GM23338 (cell line): ENCODE measurements at regions not wholly inside any gene's neighbourhood (a gene's known extent, or its start where the extent isn't known, plus 50 kb on each side); places are given as distances from the start of the nearest gene placed in this dataset.

Source experiments
- ATAC-seq: fragments of 200-7000 bp; cut with Tn5 transposase; 3 replicates; pipeline ENCODE4 v1.9.1; 2020
- DNase-seq: peaks from one replicate; pipeline ENCODE4 v3.0.0-alpha.2; 2015; ENCODE audit warnings: low spot score
- H2AFZ ChIP-seq: fragments of 200-600 bp; sonication (generic); 2 replicates; pipeline ENCODE4 v1.8.0; 2016; ENCODE audit warnings: antibody characterized with exemption, mild to moderate bottlenecking, moderate library complexity
- H3F3A ChIP-seq: fragments of 200-600 bp; sonication (generic); replicated peaks from 2 replicates; pipeline ENCODE4 v1.8.0; 2017; ENCODE audit warnings: antibody characterized with exemption, mixed run types, low read depth
- H3K27ac ChIP-seq: fragments of 200-600 bp; sonication (generic); 2 replicates; pipeline ENCODE4 v1.6.1; 2016; ENCODE audit warnings: low read depth
- H3K27me3 ChIP-seq: fragments of 200-600 bp; sonication (generic); 2 replicates; pipeline ENCODE4 v1.8.0; 2016; ENCODE audit warnings: mild to moderate bottlenecking, mixed run types, moderate library complexity; ENCODE audit not compliant: insufficient read depth
- H3K36me3 ChIP-seq: fragments of 200-600 bp; sonication (generic); 2 replicates; pipeline ENCODE4 v1.8.0; 2016; ENCODE audit warnings: mild to moderate bottlenecking; ENCODE audit not compliant: insufficient read depth
- H3K4me1 ChIP-seq: fragments of 200-600 bp; sonication (generic); 2 replicates; pipeline ENCODE4 v1.8.0; 2016; ENCODE audit warnings: mild to moderate bottlenecking, moderate library complexity; ENCODE audit not compliant: insufficient read depth
- H3K4me2 ChIP-seq: fragments of 200-600 bp; sonication (generic); 2 replicates; pipeline ENCODE4 v1.7.1; 2017; ENCODE audit warnings: mixed run types
- H3K4me3 ChIP-seq: fragments of 200-600 bp; sonication (generic); 2 replicates; pipeline ENCODE4 v1.6.1; 2016; ENCODE audit warnings: mixed run types
- H3K79me2 ChIP-seq: fragments of 200-600 bp; sonication (generic); replicated peaks from 2 replicates; pipeline ENCODE4 v1.8.0; 2017; ENCODE audit warnings: mild to moderate bottlenecking; ENCODE audit not compliant: insufficient read depth
- H3K9me2 ChIP-seq: fragments of 200-600 bp; sonication (generic); 2 replicates; pipeline ENCODE4 v1.8.0; 2017; ENCODE audit not compliant: insufficient read depth
- H4K20me1 ChIP-seq: fragments of 200-600 bp; sonication (generic); replicated peaks from 2 replicates; pipeline ENCODE4 v1.8.0; 2017; ENCODE audit warnings: mild to moderate bottlenecking; ENCODE audit not compliant: insufficient read depth
- H3K27ac Mint-ChIP-seq: 2 replicates; pipeline ENCODE4 v1.8.0; 2020; ENCODE audit warnings: inconsistent platforms, mild to moderate bottlenecking, moderate library complexity, mixed read lengths
- H3K27me3 Mint-ChIP-seq: 3 replicates; pipeline ENCODE4 v1.8.0; 2022; ENCODE audit warnings: low read depth, mild to moderate bottlenecking, moderate library complexity, mixed read lengths, inconsistent platforms; ENCODE audit not compliant: insufficient read depth, poor library complexity
- H3K36me3 Mint-ChIP-seq: 3 replicates; pipeline ENCODE4 v1.8.0; 2021; ENCODE audit warnings: low read depth, mild to moderate bottlenecking, inconsistent platforms, moderate library complexity, mixed read lengths
- H3K4me1 Mint-ChIP-seq: 3 replicates; pipeline ENCODE4 v1.8.0; 2020; ENCODE audit warnings: mild to moderate bottlenecking, inconsistent platforms, mixed read lengths
- H3K4me3 Mint-ChIP-seq: 3 replicates; pipeline ENCODE4 v1.8.0; 2021; ENCODE audit warnings: moderate library complexity, mild to moderate bottlenecking, inconsistent platforms, mixed read lengths
- H3K9me3 Mint-ChIP-seq: 3 replicates; pipeline ENCODE4 v1.8.0; 2020; ENCODE audit warnings: moderate library complexity, mild to moderate bottlenecking, inconsistent platforms, mixed read lengths
- EZH2 ChIP-seq: fragments of 200-600 bp; sonication (generic); IDR thresholded peaks from one replicate; pipeline ENCODE4 v1.8.0; 2017; ENCODE audit warnings: antibody characterized with exemption, mild to moderate bottlenecking, low read depth; ENCODE audit not compliant: unreplicated experiment
- EZH2phosphoT487 ChIP-seq: fragments of 200-600 bp; sonication (generic); IDR thresholded peaks from one replicate; pipeline ENCODE4 v1.8.1; 2018; ENCODE audit warnings: antibody characterized with exemption; ENCODE audit not compliant: unreplicated experiment
- JUNB ChIP-seq: IDR thresholded peaks from one replicate; pipeline ENCODE4 v1.6.1; 2016; ENCODE audit warnings: antibody characterized with exemption; ENCODE audit not compliant: unreplicated experiment
- POLR2AphosphoS5 ChIP-seq: IDR thresholded peaks from 2 replicates; pipeline ENCODE4 v1.6.1; 2016; ENCODE audit warnings: antibody characterized with exemption, low read depth
- STAT1 ChIP-seq: IDR thresholded peaks from one replicate; pipeline ENCODE4 v1.6.1; 2016; ENCODE audit warnings: antibody characterized with exemption; ENCODE audit not compliant: unreplicated experiment
- ZNF114 ChIP-seq: fragments of 250-450 bp; sonication (Bioruptor Pico); IDR thresholded peaks from 2 replicates; pipeline ENCODE4 v1.5.0; 2020; ENCODE audit warnings: mild to moderate bottlenecking, moderate library complexity
- ZNF331 ChIP-seq: fragments of 250-450 bp; sonication (Bioruptor Pico); IDR thresholded peaks from 2 replicates; pipeline ENCODE4 v1.5.0; 2020; ENCODE audit warnings: low read depth, mild to moderate bottlenecking, moderate library complexity
- TF ChIP-seq, protein P1 (sequence below), 2 experiments: fragments of 200-600 bp in 1 of 2; sonication (generic) in 1 of 2; conservative IDR thresholded peaks; 2 replicates each; pipeline versions ENCODE4 v1.5.1 to v1.6.1; 2016 to 2017; ENCODE audit warnings: antibody characterized with exemption in 2 of 2, low read depth in 2 of 2, mild to moderate bottlenecking in 2 of 2, moderate library complexity in 1 of 2
- TF ChIP-seq, protein P2 (sequence below): IDR thresholded peaks from one replicate; pipeline ENCODE4 v1.6.1; 2018; ENCODE audit warnings: antibody characterized with exemption; ENCODE audit not compliant: unreplicated experiment
- TF ChIP-seq, protein P3 (sequence below): fragments of 250-450 bp; sonication (Bioruptor Pico); IDR thresholded peaks from 2 replicates; pipeline ENCODE4 v1.5.0; 2020; ENCODE audit warnings: mild to moderate bottlenecking, moderate library complexity

DNA sequence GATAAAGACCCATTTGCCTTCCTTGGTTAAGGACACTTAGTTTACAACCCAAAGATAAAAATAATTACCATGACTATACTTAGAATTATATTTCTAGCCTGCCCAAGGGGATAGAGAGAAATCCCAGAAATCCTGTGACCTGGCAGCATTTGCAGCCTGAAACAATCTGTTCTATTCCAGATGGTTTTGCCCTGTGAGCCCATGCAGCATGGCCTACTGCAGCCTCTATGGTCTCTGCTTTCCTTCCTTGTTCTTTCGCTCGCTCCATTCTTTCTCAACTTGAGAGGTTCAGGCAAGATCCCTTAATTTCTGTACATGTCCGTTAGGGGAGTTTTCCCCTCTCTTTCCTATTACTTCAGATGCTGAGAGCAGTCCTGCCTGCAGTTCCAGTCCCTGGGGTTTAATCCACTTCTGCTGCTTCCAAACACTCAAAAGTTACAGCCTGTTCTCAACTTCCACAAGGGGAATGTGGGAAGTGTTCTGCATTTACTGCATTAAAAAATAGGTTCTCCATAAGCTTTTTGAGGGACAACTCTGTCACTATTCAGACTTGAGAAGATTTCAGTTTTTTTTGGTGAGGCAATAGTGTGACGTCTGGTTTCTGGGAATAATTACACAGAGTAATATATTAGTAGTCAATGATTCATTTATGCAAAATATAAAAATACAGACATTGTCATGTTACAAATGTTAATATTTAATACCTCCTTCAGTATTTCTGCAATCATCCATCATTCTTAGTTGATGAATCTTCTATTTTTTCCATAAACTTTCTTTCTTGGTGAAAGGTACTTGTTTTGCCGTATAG, 80.3 kb downstream of the CDCA7 start:
- H3K36me3 ChIP-seq = no peaks in the 10 kb centered on the region
- H3K27me3 Mint-ChIP-seq = peaks cover 4% of the 10 kb centered on the region
- H3K27ac ChIP-seq = no peak overlapping the region
- H3F3A ChIP-seq = no peaks in the 10 kb centered on the region
- H4K20me1 ChIP-seq = no peaks in the 10 kb centered on the region; the same call in 1 of the 2 replicates
- H3K9me3 Mint-ChIP-seq = no peaks in the 10 kb centered on the region
- H3K36me3 Mint-ChIP-seq = no peaks in the 10 kb centered on the region
- ATAC-seq (no peak), DNase-seq (no peak)
- H3K27me3 ChIP-seq = no peaks in the 10 kb centered on the region
- no peaks in the 10 kb centered on the region for H3K79me2 ChIP-seq
- no peaks in the 10 kb centered on the region for H3K4me1 Mint-ChIP-seq
- no peaks in the 10 kb centered on the region for H3K4me1 ChIP-seq
- H3K4me3 ChIP-seq = no peak overlapping the region
- 0 out of 2 replicates have a peak overlapping the region, but pooled peaks have one; percentile 47 for H2AFZ ChIP-seq
- no peak overlapping the region for H3K4me2 ChIP-seq
- H3K9me2 ChIP-seq = no peaks in the 10 kb centered on the region
- no peak for TF ChIP-seq ZNF114
- no peak overlapping the region for H3K4me3 Mint-ChIP-seq
- H3K27ac Mint-ChIP-seq = no peak overlapping the region

DNA sequence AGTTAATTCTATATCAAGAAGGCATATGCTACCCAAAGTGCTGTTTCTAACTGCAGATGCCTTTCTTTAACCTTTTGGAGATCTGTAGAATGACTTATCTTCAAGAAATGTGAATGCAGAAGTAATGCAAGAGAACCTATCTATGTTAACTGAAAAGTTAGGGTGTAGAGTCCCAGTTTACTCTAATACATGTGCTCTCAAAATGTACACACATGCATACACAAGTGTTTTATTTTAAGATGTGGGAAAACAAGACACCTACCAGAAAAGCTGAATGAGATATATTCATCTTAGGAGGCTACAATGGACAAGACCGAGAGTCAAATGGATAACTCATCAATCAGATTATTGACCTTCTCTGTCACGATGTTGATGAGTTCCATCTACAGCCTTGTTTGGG, 80.9 kb downstream of the CDCA7 start:
- H3K27ac ChIP-seq = no peak overlapping the region
- no peaks in the 10 kb centered on the region for H3K36me3 ChIP-seq
- no peaks in the 10 kb centered on the region for H3K4me1 ChIP-seq
- no peaks in the 10 kb centered on the region for H3F3A ChIP-seq
- ATAC-seq = no peak
- DNase-seq = no peak
- no peaks in the 10 kb centered on the region for H3K27me3 ChIP-seq
- Mint-ChIP-seq H3K4me1 (no peaks in the 10 kb centered on the region), H3K4me3 (no peak overlapping the region), H3K9me3 (no peaks in the 10 kb centered on the region), H3K27ac (no peak overlapping the region), H3K36me3 (no peaks in the 10 kb centered on the region), H3K27me3 (peaks cover 4% of the 10 kb centered on the region)
- no peak overlapping the region for H2AFZ ChIP-seq
- H3K4me2 ChIP-seq = no peak overlapping the region
- no peak overlapping the region for H3K4me3 ChIP-seq
- no peaks in the 10 kb centered on the region for H3K79me2 ChIP-seq
- H4K20me1 ChIP-seq = no peaks in the 10 kb centered on the region; the same call in 1 of the 2 replicates
- no peaks in the 10 kb centered on the region for H3K9me2 ChIP-seq
- TF ChIP-seq ZNF114 (no peak), ZNF331 (CRISPR knock-in tag) (no peak), POLR2AphosphoS5 (no peak), EZH2phosphoT487 (no peak), STAT1 (no peak), EZH2 (no peak), JUNB (no peak)
- TF ChIP-seq, protein P1, sequence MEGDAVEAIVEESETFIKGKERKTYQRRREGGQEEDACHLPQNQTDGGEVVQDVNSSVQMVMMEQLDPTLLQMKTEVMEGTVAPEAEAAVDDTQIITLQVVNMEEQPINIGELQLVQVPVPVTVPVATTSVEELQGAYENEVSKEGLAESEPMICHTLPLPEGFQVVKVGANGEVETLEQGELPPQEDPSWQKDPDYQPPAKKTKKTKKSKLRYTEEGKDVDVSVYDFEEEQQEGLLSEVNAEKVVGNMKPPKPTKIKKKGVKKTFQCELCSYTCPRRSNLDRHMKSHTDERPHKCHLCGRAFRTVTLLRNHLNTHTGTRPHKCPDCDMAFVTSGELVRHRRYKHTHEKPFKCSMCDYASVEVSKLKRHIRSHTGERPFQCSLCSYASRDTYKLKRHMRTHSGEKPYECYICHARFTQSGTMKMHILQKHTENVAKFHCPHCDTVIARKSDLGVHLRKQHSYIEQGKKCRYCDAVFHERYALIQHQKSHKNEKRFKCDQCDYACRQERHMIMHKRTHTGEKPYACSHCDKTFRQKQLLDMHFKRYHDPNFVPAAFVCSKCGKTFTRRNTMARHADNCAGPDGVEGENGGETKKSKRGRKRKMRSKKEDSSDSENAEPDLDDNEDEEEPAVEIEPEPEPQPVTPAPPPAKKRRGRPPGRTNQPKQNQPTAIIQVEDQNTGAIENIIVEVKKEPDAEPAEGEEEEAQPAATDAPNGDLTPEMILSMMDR (conservative IDR thresholded peaks at IDR 0.05; ENCODE audit: low read depth in 2 of 2) = no peak
- TF ChIP-seq, protein P2, sequence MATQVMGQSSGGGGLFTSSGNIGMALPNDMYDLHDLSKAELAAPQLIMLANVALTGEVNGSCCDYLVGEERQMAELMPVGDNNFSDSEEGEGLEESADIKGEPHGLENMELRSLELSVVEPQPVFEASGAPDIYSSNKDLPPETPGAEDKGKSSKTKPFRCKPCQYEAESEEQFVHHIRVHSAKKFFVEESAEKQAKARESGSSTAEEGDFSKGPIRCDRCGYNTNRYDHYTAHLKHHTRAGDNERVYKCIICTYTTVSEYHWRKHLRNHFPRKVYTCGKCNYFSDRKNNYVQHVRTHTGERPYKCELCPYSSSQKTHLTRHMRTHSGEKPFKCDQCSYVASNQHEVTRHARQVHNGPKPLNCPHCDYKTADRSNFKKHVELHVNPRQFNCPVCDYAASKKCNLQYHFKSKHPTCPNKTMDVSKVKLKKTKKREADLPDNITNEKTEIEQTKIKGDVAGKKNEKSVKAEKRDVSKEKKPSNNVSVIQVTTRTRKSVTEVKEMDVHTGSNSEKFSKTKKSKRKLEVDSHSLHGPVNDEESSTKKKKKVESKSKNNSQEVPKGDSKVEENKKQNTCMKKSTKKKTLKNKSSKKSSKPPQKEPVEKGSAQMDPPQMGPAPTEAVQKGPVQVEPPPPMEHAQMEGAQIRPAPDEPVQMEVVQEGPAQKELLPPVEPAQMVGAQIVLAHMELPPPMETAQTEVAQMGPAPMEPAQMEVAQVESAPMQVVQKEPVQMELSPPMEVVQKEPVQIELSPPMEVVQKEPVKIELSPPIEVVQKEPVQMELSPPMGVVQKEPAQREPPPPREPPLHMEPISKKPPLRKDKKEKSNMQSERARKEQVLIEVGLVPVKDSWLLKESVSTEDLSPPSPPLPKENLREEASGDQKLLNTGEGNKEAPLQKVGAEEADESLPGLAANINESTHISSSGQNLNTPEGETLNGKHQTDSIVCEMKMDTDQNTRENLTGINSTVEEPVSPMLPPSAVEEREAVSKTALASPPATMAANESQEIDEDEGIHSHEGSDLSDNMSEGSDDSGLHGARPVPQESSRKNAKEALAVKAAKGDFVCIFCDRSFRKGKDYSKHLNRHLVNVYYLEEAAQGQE = no peak
- TF ChIP-seq, protein P3, sequence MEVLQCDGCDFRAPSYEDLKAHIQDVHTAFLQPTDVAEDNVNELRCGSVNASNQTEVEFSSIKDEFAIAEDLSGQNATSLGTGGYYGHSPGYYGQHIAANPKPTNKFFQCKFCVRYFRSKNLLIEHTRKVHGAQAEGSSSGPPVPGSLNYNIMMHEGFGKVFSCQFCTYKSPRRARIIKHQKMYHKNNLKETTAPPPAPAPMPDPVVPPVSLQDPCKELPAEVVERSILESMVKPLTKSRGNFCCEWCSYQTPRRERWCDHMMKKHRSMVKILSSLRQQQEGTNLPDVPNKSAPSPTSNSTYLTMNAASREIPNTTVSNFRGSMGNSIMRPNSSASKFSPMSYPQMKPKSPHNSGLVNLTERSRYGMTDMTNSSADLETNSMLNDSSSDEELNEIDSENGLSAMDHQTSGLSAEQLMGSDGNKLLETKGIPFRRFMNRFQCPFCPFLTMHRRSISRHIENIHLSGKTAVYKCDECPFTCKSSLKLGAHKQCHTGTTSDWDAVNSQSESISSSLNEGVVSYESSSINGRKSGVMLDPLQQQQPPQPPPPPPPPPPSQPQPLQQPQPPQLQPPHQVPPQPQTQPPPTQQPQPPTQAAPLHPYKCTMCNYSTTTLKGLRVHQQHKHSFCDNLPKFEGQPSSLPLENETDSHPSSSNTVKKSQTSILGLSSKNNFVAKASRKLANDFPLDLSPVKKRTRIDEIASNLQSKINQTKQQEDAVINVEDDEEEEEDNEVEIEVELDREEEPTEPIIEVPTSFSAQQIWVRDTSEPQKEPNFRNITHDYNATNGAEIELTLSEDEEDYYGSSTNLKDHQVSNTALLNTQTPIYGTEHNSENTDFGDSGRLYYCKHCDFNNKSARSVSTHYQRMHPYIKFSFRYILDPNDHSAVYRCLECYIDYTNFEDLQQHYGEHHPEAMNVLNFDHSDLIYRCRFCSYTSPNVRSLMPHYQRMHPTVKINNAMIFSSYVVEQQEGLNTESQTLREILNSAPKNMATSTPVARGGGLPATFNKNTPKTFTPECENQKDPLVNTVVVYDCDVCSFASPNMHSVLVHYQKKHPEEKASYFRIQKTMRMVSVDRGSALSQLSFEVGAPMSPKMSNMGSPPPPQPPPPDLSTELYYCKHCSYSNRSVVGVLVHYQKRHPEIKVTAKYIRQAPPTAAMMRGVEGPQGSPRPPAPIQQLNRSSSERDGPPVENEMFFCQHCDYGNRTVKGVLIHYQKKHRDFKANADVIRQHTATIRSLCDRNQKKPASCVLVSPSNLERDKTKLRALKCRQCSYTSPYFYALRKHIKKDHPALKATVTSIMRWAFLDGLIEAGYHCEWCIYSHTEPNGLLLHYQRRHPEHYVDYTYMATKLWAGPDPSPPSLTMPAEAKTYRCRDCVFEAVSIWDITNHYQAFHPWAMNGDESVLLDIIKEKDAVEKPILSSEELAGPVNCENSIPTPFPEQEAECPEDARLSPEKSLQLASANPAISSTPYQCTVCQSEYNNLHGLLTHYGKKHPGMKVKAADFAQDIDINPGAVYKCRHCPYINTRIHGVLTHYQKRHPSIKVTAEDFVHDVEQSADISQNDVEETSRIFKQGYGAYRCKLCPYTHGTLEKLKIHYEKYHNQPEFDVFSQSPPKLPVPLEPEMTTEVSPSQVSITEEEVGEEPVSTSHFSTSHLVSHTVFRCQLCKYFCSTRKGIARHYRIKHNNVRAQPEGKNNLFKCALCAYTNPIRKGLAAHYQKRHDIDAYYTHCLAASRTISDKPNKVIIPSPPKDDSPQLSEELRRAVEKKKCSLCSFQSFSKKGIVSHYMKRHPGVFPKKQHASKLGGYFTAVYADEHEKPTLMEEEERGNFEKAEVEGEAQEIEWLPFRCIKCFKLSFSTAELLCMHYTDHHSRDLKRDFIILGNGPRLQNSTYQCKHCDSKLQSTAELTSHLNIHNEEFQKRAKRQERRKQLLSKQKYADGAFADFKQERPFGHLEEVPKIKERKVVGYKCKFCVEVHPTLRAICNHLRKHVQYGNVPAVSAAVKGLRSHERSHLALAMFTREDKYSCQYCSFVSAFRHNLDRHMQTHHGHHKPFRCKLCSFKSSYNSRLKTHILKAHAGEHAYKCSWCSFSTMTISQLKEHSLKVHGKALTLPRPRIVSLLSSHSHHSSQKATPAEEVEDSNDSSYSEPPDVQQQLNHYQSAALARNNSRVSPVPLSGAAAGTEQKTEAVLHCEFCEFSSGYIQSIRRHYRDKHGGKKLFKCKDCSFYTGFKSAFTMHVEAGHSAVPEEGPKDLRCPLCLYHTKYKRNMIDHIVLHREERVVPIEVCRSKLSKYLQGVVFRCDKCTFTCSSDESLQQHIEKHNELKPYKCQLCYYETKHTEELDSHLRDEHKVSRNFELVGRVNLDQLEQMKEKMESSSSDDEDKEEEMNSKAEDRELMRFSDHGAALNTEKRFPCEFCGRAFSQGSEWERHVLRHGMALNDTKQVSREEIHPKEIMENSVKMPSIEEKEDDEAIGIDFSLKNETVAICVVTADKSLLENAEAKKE (CRISPR knock-in tag) = no peak
